MM.1S (cell line): ENCODE measurements at regions not wholly inside any gene's neighbourhood (a gene's known extent, or its start where the extent isn't known, plus 50 kb on each side); places are given as distances from the start of the nearest gene placed in this dataset.
A peak's percentile ranks its signal among the peaks of the same experiment; 100 is the strongest.

ENCODE experiments used
- DNase-seq: peaks from one replicate; pipeline ENCODE4 v3.0.0-alpha.2; 2015
- H2AFZ ChIP-seq: fragments of 300-600 bp; sonication (generic); 2 replicates; pipeline ENCODE4 v1.6.0; 2016; ENCODE audit warnings: antibody characterized with exemption, low read length
- H3F3A ChIP-seq: fragments of 300-600 bp; sonication (generic); 2 replicates; pipeline ENCODE4 v1.6.1; 2016; ENCODE audit warnings: mild to moderate bottlenecking, antibody characterized with exemption, low read length, moderate library complexity, mixed read lengths; ENCODE audit not compliant: insufficient read depth
- H3K27ac ChIP-seq: fragments of 300-600 bp; sonication (generic); 2 replicates; pipeline ENCODE4 v1.5.1; 2016; ENCODE audit warnings: mild to moderate bottlenecking, low read length
- H3K27me3 ChIP-seq: fragments of 300-600 bp; sonication (generic); replicated peaks from 2 replicates; pipeline ENCODE4 v1.6.0; 2016; ENCODE audit warnings: low read length; ENCODE audit not compliant: insufficient read depth
- H3K36me3 ChIP-seq: fragments of 300-600 bp; sonication (generic); replicated peaks from 2 replicates; pipeline ENCODE4 v1.6.1; 2016; ENCODE audit warnings: mild to moderate bottlenecking, low read length, mixed read lengths; ENCODE audit not compliant: insufficient read depth
- H3K4me1 ChIP-seq: fragments of 300-600 bp; sonication (generic); 2 replicates; pipeline ENCODE4 v1.6.1; 2016; ENCODE audit warnings: low read length, mixed read lengths
- H3K4me2 ChIP-seq: fragments of 300-600 bp; sonication (generic); 2 replicates; pipeline ENCODE4 v1.6.0; 2016; ENCODE audit warnings: low read depth, low read length
- H3K4me3 ChIP-seq: fragments of 300-600 bp; sonication (generic); 2 replicates; pipeline ENCODE4 v1.5.1; 2016; ENCODE audit warnings: low read length, mixed read lengths
- H3K79me2 ChIP-seq: fragments of 300-600 bp; sonication (generic); 2 replicates; pipeline ENCODE4 v1.6.1; 2016; ENCODE audit warnings: mixed run types, low read length, mixed read lengths
- H3K9ac ChIP-seq: fragments of 300-600 bp; sonication (generic); 2 replicates; pipeline ENCODE4 v1.6.1; 2016; ENCODE audit warnings: low read length, mixed read lengths
- H3K9me2 ChIP-seq: fragments of 300-600 bp; sonication (generic); replicated peaks from 2 replicates; pipeline ENCODE4 v1.6.1; 2016; ENCODE audit warnings: mild to moderate bottlenecking, low read length, mixed read lengths; ENCODE audit not compliant: insufficient read depth
- H3K9me3 ChIP-seq: fragments of 300-600 bp; sonication (generic); replicated peaks from 2 replicates; pipeline ENCODE4 v1.6.1; 2016; ENCODE audit warnings: mild to moderate bottlenecking, low read length, mixed read lengths; ENCODE audit not compliant: insufficient read depth
- H4K20me1 ChIP-seq: fragments of 300-600 bp; sonication (generic); 2 replicates; pipeline ENCODE4 v1.6.1; 2016; ENCODE audit warnings: mild to moderate bottlenecking, low read length, moderate library complexity, mixed read lengths; ENCODE audit not compliant: insufficient read depth
- CTCF ChIP-seq: fragments of 300-600 bp; sonication (generic); IDR thresholded peaks from 2 replicates; pipeline ENCODE4 v1.5.1; 2016; ENCODE audit warnings: antibody characterized with exemption, low read length, mixed read lengths
- EZH2 ChIP-seq: fragments of 300-600 bp; sonication (generic); optimal IDR thresholded peaks from 2 replicates; pipeline ENCODE3; 2017; ENCODE audit warnings: low read depth, mild to moderate bottlenecking, antibody characterized with exemption, low read length, mixed read lengths
- EZH2phosphoT487 ChIP-seq: fragments of 300-600 bp; sonication (generic); IDR thresholded peaks from 2 replicates; pipeline ENCODE4 v1.6.1; 2018; ENCODE audit warnings: antibody characterized with exemption, low read length

GRCh38 chr20:57779401-57780003, 69.7 kb upstream of the PMEPA1 start:
- H3K4me2 ChIP-seq = no peak overlapping the region
- no peaks in the 10 kb centered on the region for H3K79me2 ChIP-seq
- H3F3A ChIP-seq = no peaks in the 10 kb centered on the region
- H4K20me1 ChIP-seq = no peaks in the 10 kb centered on the region
- no peak overlapping the region for H3K4me3 ChIP-seq
- H3K27me3 ChIP-seq = peaks cover 70% of the 10 kb centered on the region
- no peak overlapping the region for H3K9ac ChIP-seq
- no peak overlapping the region for H3K27ac ChIP-seq
- H3K36me3 ChIP-seq = no peaks in the 10 kb centered on the region
- no peaks in the 10 kb centered on the region; the same call in 1 of the 2 replicates for H3K4me1 ChIP-seq
- TF ChIP-seq EZH2 (no peak), EZH2phosphoT487 (no peak), CTCF (no peak)
- no peak overlapping the region for H2AFZ ChIP-seq
- no peaks in the 10 kb centered on the region for H3K9me2 ChIP-seq
- DNase-seq = no peak
- H3K9me3 ChIP-seq = no peaks in the 10 kb centered on the region

GRCh38 chr20:57777911-57778310, 68.1 kb upstream of the PMEPA1 start:
- Histone ChIP-seq H3K36me3 (no peaks in the 10 kb centered on the region), H2AFZ (no peak overlapping the region), H3K4me1 (no peaks in the 10 kb centered on the region; the same call in 1 of the 2 replicates), H3K4me2 (no peak overlapping the region), H3K9me3 (no peaks in the 10 kb centered on the region), H4K20me1 (no peaks in the 10 kb centered on the region), H3K27me3 (peaks cover 71% of the 10 kb centered on the region), H3F3A (no peaks in the 10 kb centered on the region), H3K4me3 (no peak overlapping the region), H3K27ac (no peak overlapping the region), H3K9me2 (no peaks in the 10 kb centered on the region), H3K79me2 (no peaks in the 10 kb centered on the region), H3K9ac (no peak overlapping the region)
- DNase-seq = peak; percentile 23
- TF ChIP-seq EZH2 = no peak
- no peak for TF ChIP-seq CTCF
- TF ChIP-seq EZH2phosphoT487 = no peak

- Histone ChIP-seq H3K9me2 (no peaks in the 10 kb centered on the region), H3K4me1 (no peaks in the 10 kb centered on the region; the same call in 1 of the 2 replicates), H3K9me3 (no peaks in the 10 kb centered on the region), H3K27me3 (peaks cover 58% of the 10 kb centered on the region), H3K4me3 (no peak overlapping the region), H3K27ac (no peak overlapping the region), H3K4me2 (no peak overlapping the region), H3F3A (no peaks in the 10 kb centered on the region), H2AFZ (no peak overlapping the region), H3K36me3 (no peaks in the 10 kb centered on the region), H3K9ac (no peak overlapping the region), H4K20me1 (no peaks in the 10 kb centered on the region), H3K79me2 (no peaks in the 10 kb centered on the region)
- TF ChIP-seq CTCF (no peak), EZH2 (no peak), EZH2phosphoT487 (no peak)
- no peak for DNase-seq
These were observed 65.1 kb upstream of the PMEPA1 start for GRCh38 chr20:57774951-57775350.
